ELF-1 (cell line): ENCODE measurements at regions not wholly inside any gene's neighbourhood (a gene's known extent, or its start where the extent isn't known, plus 50 kb on each side); places are given as distances from the start of the nearest gene placed in this dataset.
A peak's percentile ranks its signal among the peaks of the same experiment; 100 is the strongest.
"Not testable (repeated sequence)": the region's sequence is repeated elsewhere in the genome, so short reads cannot be mapped to it uniquely, and the experiment has no call there.

Source experiments
- DNase-seq: peaks from one replicate; pipeline ENCODE4 v3.0.0-alpha.2; 2016; ENCODE audit warnings: low read depth, low spot score

GRCh38 chr4:186979961-186980745 lies 256.5 kb upstream of the FAT1 start:
- no peak for DNase-seq

- DNase-seq: no peak
Observed at GRCh38 chr4:186981161-186981560, 257.5 kb upstream of the FAT1 start.

GRCh38 chr4:186982160-186982559 lies 258.5 kb upstream of the FAT1 start:
- DNase-seq: no peak

GRCh38 chr4:186984105-186984644 lies 260.5 kb upstream of the FAT1 start:
- no peak for DNase-seq

GRCh38 chr4:186999686-187000085 lies 276.0 kb upstream of the FAT1 start:
- DNase-seq: no peak

GRCh38 chr4:187000281-187000680 lies 276.6 kb upstream of the FAT1 start:
- DNase-seq: no peak

- not testable (repeated sequence) for DNase-seq
Observed at GRCh38 chr4:187002133-187002532, 278.5 kb upstream of the FAT1 start.

- DNase-seq: no peak
Observed at GRCh38 chr4:187004628-187005027, 281.0 kb upstream of the FAT1 start.

- DNase-seq: no peak
Observed at GRCh38 chr4:187006189-187006618, 282.5 kb upstream of the FAT1 start.

- no peak for DNase-seq
Observed at GRCh38 chr4:187010052-187010451, 286.4 kb upstream of the FAT1 start.

- DNase-seq: no peak
Observed at GRCh38 chr4:187016101-187016500, 292.4 kb upstream of the FAT1 start.

GRCh38 chr4:187017147-187017546 lies 293.5 kb upstream of the FAT1 start:
- peak; percentile 3 for DNase-seq

GRCh38 chr4:187019896-187020295 lies 296.2 kb upstream of the FAT1 start:
- DNase-seq: peak; percentile 25

GRCh38 chr4:187020676-187021075 lies 297.0 kb upstream of the FAT1 start:
- DNase-seq: no peak

- no peak for DNase-seq
Observed at GRCh38 chr4:187021436-187022205, 298.0 kb upstream of the FAT1 start.

GRCh38 chr4:187027272-187027671 lies 303.6 kb upstream of the FAT1 start:
- no peak for DNase-seq

GRCh38 chr4:187042251-187042650 lies 318.6 kb upstream of the FAT1 start:
- no peak for DNase-seq

GRCh38 chr4:187046471-187046870 lies 322.8 kb upstream of the FAT1 start:
- DNase-seq: no peak

- DNase-seq: no peak
Observed at GRCh38 chr4:187059021-187059420, 335.4 kb upstream of the FAT1 start.

GRCh38 chr4:187059895-187060294 lies 336.2 kb upstream of the FAT1 start:
- DNase-seq: no peak

GRCh38 chr4:187060551-187060950 lies 336.9 kb upstream of the FAT1 start:
- DNase-seq: no peak

GRCh38 chr4:187063251-187063650 lies 339.6 kb upstream of the FAT1 start:
- DNase-seq: no peak

- DNase-seq: peak; percentile 33
Observed at GRCh38 chr4:187064033-187064432, 340.4 kb upstream of the FAT1 start.
